Heart right ventricle (tissue), 16 donors: ENCODE measurements at regions not wholly inside any gene's neighbourhood (a gene's known extent, or its start where the extent isn't known, plus 50 kb on each side); places are given as distances from the start of the nearest gene placed in this dataset.

Experiments used
- ATAC-seq, 8 donors: fragments of 200-7000 bp; cut with Tn5 transposase; one replicate each; pipeline ENCODE4 v1.9.1; 2020; ENCODE audit warnings: mild to moderate bottlenecking in 8 of 8, moderate library complexity in 8 of 8, moderate number of reproducible peaks in 1 of 8
- DNase-seq, 2 donors: peaks; one replicate each; pipeline ENCODE4 v3.0.0-alpha.2; 2020
- H3K27ac ChIP-seq, 10 donors: fragments of 200-600 bp; sonication (generic) in 2 of 10; one replicate each; pipeline versions ENCODE4 v1.5.0 to v1.8.0; 2020 to 2022; ENCODE audit warnings: mild to moderate bottlenecking in 3 of 10
- H3K27me3 ChIP-seq, 7 donors: fragments of 200-600 bp; one replicate each; pipeline ENCODE4 v1.8.0; 2021 to 2022; ENCODE audit warnings: mild to moderate bottlenecking in 2 of 7
- H3K36me3 ChIP-seq, 9 donors: fragments of 200-600 bp; sonication (generic) in 1 of 9; one replicate each; pipeline versions ENCODE4 v1.5.0 to v1.8.0; 2020 to 2022; ENCODE audit warnings: mild to moderate bottlenecking in 2 of 9
- H3K4me1 ChIP-seq, 9 donors: fragments of 200-600 bp; sonication (generic) in 1 of 9; one replicate each; pipeline versions ENCODE4 v1.5.0 to v1.8.0; 2020 to 2022; ENCODE audit warnings: mild to moderate bottlenecking in 4 of 9
- H3K4me3 ChIP-seq, 10 donors: fragments of 200-600 bp; sonication (generic) in 2 of 10; one replicate each; pipeline versions ENCODE4 v1.5.0 to v1.8.0; 2020 to 2022; ENCODE audit warnings: mild to moderate bottlenecking in 7 of 10, moderate library complexity in 2 of 10
- H3K9me3 ChIP-seq, 11 donors: fragments of 200-600 bp in 10 of 11; sonication (generic) in 2 of 11; one replicate each; pipeline versions ENCODE4 v1.5.0 to v1.8.0; 2013 to 2022; ENCODE audit warnings: mild to moderate bottlenecking in 2 of 11, control low read depth in 1 of 11, moderate library complexity in 1 of 11
- CTCF ChIP-seq, 9 donors: fragments of 200-600 bp; sonication (generic) in 2 of 9; IDR thresholded peaks; one replicate each; pipeline versions ENCODE4 v1.5.0 to v1.8.0; 2021 to 2022; ENCODE audit warnings: antibody characterized with exemption in 9 of 9, mild to moderate bottlenecking in 5 of 9, moderate library complexity in 1 of 9
- WGBS, 2 donors: extraction: QIAGEN DNeasy Blood & Tissue Kit; methylation state at CpG; one replicate each; pipeline ENCODE4 v1.1.7; 2013; ENCODE audit warnings: inconsistent platforms in 1 of 2; 5-methylcytosine and 5-hydroxymethylcytosine counted together
- intact Hi-C, 10 donors: fragments of 100-400 bp; cut with DNase I; formaldehyde crosslinking; loops; one replicate each; pipeline versions ENCODE4 v1.11.1 to v1.14.2; 2022
- donor health status: Arrhythmogenic right ventricular cardiomyopathy.
- donor health status: ischemic (EF 13 %, LVEDD 7.1; RV severe dilation, severe dysfunction).
- donor health status: healthy with polysubstance abuse.
- donor health status: DM: no; HTN: yes; CAD: no.
- donor health status: DM: no; HTN: no; CAD: no.
- donor health status: ischemic (EF 25% LVEDD 6.9; RV normal size, moderate dysfunction).
- donor health status: ischemic (EF 25% LVEDD 5.7; RV mildly dilated, moderate dysfunction).
- donor health status: healthy.
- donor health status: DM: yes; HTN: yes; CAD: no.
- donor health status: Ischemic cardiomyopathy.
- donor health status: ischemic (EF 35%, LVEDD 5.7; RV mildly dilated, moderate dysfunction).
- donor health status: nonischemic (EF 11% LVEDD 7.7; RV severe dilation, severe dysfunction).
- donor health status: DM: yes; HTN: yes; CAD: no.
- donor health status: PGD.
- donor health status: ischemic (EF 29% LVEDD 5.4; RV normal size, mild dysfunction).
- donor health status: nonischemic (EF 23%, LVEDD 6.1; RV moderate dilation, normal function).

GRCh38 chr2:146944601-146945000 lies 900.2 kb upstream of the ACVR2A start:
- TF ChIP-seq CTCF (IDR thresholded peaks at IDR 0.05), result no peak
- intact Hi-C loops, result no loop called here
- WGBS, 2 donors, result 55 to 68% methylated on average over 4 of the region's 4 CpGs
- no peak overlapping the region for H3K27ac ChIP-seq
- no peak for DNase-seq
- H3K4me1 ChIP-seq, result peaks cover 0 to 9% (median 0%) of the 10 kb centered on the region in 9 donors
- ATAC-seq, result no peak
- H3K36me3 ChIP-seq, result no peaks in the 10 kb centered on the region
- H3K4me3 ChIP-seq, result no peak overlapping the region
- H3K9me3 ChIP-seq, result no peaks in the 10 kb centered on the region
- no peaks in the 10 kb centered on the region for H3K27me3 ChIP-seq

- Histone ChIP-seq H3K36me3 (no peaks in the 10 kb centered on the region), H3K27ac (no peak overlapping the region), H3K9me3 (peaks cover 0 to 3% (median 0%) of the 10 kb centered on the region in 11 donors), H3K27me3 (no peaks in the 10 kb centered on the region), H3K4me3 (no peak overlapping the region), H3K4me1 (peaks cover 0 to 12% (median 0%) of the 10 kb centered on the region in 9 donors)
- DNase-seq (no peak), ATAC-seq (no peak)
- no peak for TF ChIP-seq CTCF (IDR thresholded peaks at IDR 0.05)
- intact Hi-C loops, result no loop called here
- 33 to 35% methylated on average over 5 of the region's 5 CpGs for WGBS, 2 donors
Observed at GRCh38 chr2:146939991-146940685, 904.7 kb upstream of the ACVR2A start.

- WGBS, 2 donors, result 67 to 79% methylated on average over 1 of the region's 1 CpG
- no peaks in the 10 kb centered on the region for H3K36me3 ChIP-seq
- peaks cover 0 to 6% (median 0%) of the 10 kb centered on the region in 9 donors for H3K4me1 ChIP-seq
- DNase-seq (no peak), ATAC-seq (no peak)
- H3K27me3 ChIP-seq, result no peaks in the 10 kb centered on the region
- H3K27ac ChIP-seq, result no peak overlapping the region
- H3K4me3 ChIP-seq, result no peak overlapping the region
- peaks cover 0 to 29% (median 11%) of the 10 kb centered on the region in 11 donors for H3K9me3 ChIP-seq
- intact Hi-C loops, result no loop called here
- no peak for TF ChIP-seq CTCF (IDR thresholded peaks at IDR 0.05)
Observed at GRCh38 chr2:146934921-146935320, 909.9 kb upstream of the ACVR2A start.

GRCh38 chr2:146931109-146931508 lies 913.7 kb upstream of the ACVR2A start:
- no peak overlapping the region for H3K4me3 ChIP-seq
- TF ChIP-seq CTCF (IDR thresholded peaks at IDR 0.05), result no peak
- ATAC-seq (no peak), DNase-seq (no peak)
- no peak overlapping the region for H3K27ac ChIP-seq
- 62 to 72% methylated on average over 5 of the region's 5 CpGs for WGBS, 2 donors
- intact Hi-C loops, result no loop called here
- no peaks in the 10 kb centered on the region for H3K36me3 ChIP-seq
- no peaks in the 10 kb centered on the region for H3K27me3 ChIP-seq
- peaks cover 0 to 29% (median 11%) of the 10 kb centered on the region in 11 donors for H3K9me3 ChIP-seq
- H3K4me1 ChIP-seq, result no peaks in the 10 kb centered on the region
